GM23338 (cell line): ENCODE measurements at regions not wholly inside any gene's neighbourhood (a gene's known extent, or its start where the extent isn't known, plus 50 kb on each side); places are given as distances from the start of the nearest gene placed in this dataset.

Experiments used
- CREB1 ChIP-seq: fragments of 250-450 bp; sonication (Bioruptor Pico); IDR thresholded peaks from 2 replicates; pipeline ENCODE4 v1.5.0; 2020; ENCODE audit warnings: low read depth, mild to moderate bottlenecking, moderate library complexity
- EZH2 ChIP-seq: fragments of 200-600 bp; sonication (generic); IDR thresholded peaks from one replicate; pipeline ENCODE4 v1.8.0; 2017; ENCODE audit warnings: antibody characterized with exemption, mild to moderate bottlenecking, low read depth; ENCODE audit not compliant: unreplicated experiment
- EZH2phosphoT487 ChIP-seq: fragments of 200-600 bp; sonication (generic); IDR thresholded peaks from one replicate; pipeline ENCODE4 v1.8.1; 2018; ENCODE audit warnings: antibody characterized with exemption; ENCODE audit not compliant: unreplicated experiment
- JUNB ChIP-seq: IDR thresholded peaks from one replicate; pipeline ENCODE4 v1.6.1; 2016; ENCODE audit warnings: antibody characterized with exemption; ENCODE audit not compliant: unreplicated experiment
- POLR2AphosphoS5 ChIP-seq: IDR thresholded peaks from 2 replicates; pipeline ENCODE4 v1.6.1; 2016; ENCODE audit warnings: antibody characterized with exemption, low read depth
- TF ChIP-seq, protein P1 (sequence below), 2 experiments: fragments of 200-600 bp in 1 of 2; sonication (generic) in 1 of 2; conservative IDR thresholded peaks; 2 replicates each; pipeline versions ENCODE4 v1.5.1 to v1.6.1; 2016 to 2017; ENCODE audit warnings: antibody characterized with exemption in 2 of 2, low read depth in 2 of 2, mild to moderate bottlenecking in 2 of 2, moderate library complexity in 1 of 2
- TF ChIP-seq, protein P2 (sequence below): IDR thresholded peaks from one replicate; pipeline ENCODE4 v1.6.1; 2018; ENCODE audit warnings: antibody characterized with exemption; ENCODE audit not compliant: unreplicated experiment

DNA sequence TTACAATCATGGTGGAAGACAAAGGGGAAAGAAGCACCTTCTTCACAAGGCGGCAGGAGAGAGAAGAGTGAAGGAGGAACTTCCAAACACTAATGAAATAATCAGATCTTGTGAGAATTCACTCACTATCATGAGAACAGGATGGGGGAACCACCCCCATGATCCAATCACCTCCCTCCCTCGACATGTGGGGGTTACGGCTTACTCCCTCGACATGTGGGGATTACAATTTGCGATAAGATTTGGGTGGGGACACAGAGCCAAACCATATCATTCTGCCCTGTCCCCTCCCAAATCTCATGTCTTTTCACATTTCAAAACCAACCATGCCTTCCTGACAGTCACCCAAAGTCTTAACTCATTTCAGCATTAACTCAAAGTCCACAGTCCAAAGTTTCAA is 88.7 kb upstream of the PGRMC2 start:
- TF ChIP-seq, protein P1, sequence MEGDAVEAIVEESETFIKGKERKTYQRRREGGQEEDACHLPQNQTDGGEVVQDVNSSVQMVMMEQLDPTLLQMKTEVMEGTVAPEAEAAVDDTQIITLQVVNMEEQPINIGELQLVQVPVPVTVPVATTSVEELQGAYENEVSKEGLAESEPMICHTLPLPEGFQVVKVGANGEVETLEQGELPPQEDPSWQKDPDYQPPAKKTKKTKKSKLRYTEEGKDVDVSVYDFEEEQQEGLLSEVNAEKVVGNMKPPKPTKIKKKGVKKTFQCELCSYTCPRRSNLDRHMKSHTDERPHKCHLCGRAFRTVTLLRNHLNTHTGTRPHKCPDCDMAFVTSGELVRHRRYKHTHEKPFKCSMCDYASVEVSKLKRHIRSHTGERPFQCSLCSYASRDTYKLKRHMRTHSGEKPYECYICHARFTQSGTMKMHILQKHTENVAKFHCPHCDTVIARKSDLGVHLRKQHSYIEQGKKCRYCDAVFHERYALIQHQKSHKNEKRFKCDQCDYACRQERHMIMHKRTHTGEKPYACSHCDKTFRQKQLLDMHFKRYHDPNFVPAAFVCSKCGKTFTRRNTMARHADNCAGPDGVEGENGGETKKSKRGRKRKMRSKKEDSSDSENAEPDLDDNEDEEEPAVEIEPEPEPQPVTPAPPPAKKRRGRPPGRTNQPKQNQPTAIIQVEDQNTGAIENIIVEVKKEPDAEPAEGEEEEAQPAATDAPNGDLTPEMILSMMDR (conservative IDR thresholded peaks at IDR 0.05; ENCODE audit: low read depth in 2 of 2): no peak
- TF ChIP-seq EZH2phosphoT487 (no peak), JUNB (no peak), CREB1 (CRISPR knock-in tag) (no peak), POLR2AphosphoS5 (no peak), EZH2 (no peak)
- TF ChIP-seq, protein P2, sequence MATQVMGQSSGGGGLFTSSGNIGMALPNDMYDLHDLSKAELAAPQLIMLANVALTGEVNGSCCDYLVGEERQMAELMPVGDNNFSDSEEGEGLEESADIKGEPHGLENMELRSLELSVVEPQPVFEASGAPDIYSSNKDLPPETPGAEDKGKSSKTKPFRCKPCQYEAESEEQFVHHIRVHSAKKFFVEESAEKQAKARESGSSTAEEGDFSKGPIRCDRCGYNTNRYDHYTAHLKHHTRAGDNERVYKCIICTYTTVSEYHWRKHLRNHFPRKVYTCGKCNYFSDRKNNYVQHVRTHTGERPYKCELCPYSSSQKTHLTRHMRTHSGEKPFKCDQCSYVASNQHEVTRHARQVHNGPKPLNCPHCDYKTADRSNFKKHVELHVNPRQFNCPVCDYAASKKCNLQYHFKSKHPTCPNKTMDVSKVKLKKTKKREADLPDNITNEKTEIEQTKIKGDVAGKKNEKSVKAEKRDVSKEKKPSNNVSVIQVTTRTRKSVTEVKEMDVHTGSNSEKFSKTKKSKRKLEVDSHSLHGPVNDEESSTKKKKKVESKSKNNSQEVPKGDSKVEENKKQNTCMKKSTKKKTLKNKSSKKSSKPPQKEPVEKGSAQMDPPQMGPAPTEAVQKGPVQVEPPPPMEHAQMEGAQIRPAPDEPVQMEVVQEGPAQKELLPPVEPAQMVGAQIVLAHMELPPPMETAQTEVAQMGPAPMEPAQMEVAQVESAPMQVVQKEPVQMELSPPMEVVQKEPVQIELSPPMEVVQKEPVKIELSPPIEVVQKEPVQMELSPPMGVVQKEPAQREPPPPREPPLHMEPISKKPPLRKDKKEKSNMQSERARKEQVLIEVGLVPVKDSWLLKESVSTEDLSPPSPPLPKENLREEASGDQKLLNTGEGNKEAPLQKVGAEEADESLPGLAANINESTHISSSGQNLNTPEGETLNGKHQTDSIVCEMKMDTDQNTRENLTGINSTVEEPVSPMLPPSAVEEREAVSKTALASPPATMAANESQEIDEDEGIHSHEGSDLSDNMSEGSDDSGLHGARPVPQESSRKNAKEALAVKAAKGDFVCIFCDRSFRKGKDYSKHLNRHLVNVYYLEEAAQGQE: no peak
